Suprapubic skin (tissue), 3 donors: ENCODE measurements at regions not wholly inside any gene's neighbourhood (a gene's known extent, or its start where the extent isn't known, plus 50 kb on each side); places are given as distances from the start of the nearest gene placed in this dataset.

Source experiments
- CTCF ChIP-seq, 2 donors: fragments of 200-600 bp in 1 of 2; fragments of 450-650 bp in 1 of 2; sonication (generic) in 1 of 2; IDR thresholded peaks; one replicate each; pipeline ENCODE4 v1.5.1; 2016 to 2019; ENCODE audit warnings: antibody characterized with exemption in 2 of 2, mild to moderate bottlenecking in 1 of 2, moderate library complexity in 1 of 2
- POLR2A ChIP-seq, 2 donors: fragments of 450-650 bp; IDR thresholded peaks; one replicate each; pipeline ENCODE4 v1.6.1; 2017; ENCODE audit warnings: antibody characterized with exemption in 2 of 2, mild to moderate bottlenecking in 2 of 2, moderate library complexity in 2 of 2

GRCh38 chr7:118109607-118110006, 74.4 kb upstream of the LSM8 start:
- TF ChIP-seq CTCF (IDR thresholded peaks at IDR 0.05) (no peak), POLR2A (IDR thresholded peaks at IDR 0.05) (no peak)
